Fibroblast of skin of left quadriceps (primary cell): ENCODE measurements at regions not wholly inside any gene's neighbourhood (a gene's known extent, or its start where the extent isn't known, plus 50 kb on each side); places are given as distances from the start of the nearest gene placed in this dataset.
"Not testable (repeated sequence)": the region's sequence is repeated elsewhere in the genome, so short reads cannot be mapped to it uniquely, and the experiment has no call there.

Experiments used
- DNase-seq, 2 experiments: peaks; one replicate each; pipeline ENCODE4 v3.0.0-alpha.2; 2013; ENCODE audit warnings: low read depth in 2 of 2

DNA sequence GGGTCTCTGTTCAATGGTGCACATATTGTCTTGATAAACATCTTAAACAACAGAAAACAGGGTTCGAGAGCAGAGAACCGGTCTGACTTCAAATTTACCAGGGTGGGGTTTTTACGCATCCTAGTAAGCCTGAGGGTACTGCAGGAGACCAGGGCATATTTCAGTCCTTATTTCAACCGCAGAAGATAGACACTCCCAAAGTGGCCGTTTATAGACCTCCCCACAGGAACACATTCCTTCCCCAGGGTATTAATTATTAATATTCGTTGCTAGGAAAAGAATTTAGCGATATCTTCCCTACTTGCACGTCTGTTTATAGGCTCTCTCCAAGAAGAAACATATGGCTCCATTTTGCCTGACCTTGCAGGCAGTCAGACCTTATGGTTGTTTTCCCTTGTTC, 1063.2 kb downstream of the DNAJB9 start:
- not testable (repeated sequence) for DNase-seq

DNA sequence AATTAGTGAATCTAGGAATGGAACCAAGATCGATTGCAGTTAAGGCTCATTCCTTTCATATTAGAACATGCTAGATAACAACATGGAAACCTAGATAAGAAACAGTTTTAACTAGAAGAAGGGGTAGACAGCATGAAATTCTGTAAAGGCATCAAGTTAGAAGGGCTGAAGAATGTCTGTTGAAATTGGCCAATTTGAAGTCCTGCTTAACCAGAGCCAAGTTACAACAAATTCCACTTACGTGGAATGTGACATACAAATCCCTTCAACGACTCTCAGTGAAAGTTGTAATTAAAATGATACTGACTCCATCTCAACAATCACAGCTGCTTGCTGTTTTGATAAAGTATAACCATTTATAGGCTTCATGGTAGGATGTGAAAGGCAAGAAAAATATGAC, 1065.7 kb downstream of the DNAJB9 start:
- no peak for DNase-seq

DNA sequence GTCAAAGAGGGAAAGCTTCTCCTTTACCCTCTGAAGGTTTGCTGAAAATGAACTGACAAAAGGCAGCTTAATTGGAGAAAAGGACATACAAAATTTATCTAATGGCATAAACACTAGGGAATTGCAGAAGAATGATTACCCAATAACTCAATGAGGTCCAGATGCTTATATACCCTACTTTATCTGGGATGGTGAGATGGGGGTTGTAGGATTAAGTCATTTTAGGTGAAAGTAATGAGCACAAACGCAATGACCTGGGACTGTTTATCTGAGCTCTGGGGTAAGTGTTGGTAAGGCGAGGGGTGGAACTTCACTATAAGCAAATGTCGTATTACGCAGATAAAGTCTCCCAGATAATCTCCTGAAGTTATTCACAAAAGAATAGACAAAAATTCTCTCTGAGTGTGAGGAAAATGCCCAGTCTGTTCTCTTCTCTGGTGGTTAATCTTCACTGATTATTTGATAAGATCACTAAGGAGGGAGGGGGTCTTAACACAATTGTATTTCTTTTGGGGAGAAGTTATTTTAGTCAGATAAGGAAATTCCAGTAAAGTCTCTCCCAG, 1067.8 kb downstream of the DNAJB9 start:
- DNase-seq, result no peak

DNA sequence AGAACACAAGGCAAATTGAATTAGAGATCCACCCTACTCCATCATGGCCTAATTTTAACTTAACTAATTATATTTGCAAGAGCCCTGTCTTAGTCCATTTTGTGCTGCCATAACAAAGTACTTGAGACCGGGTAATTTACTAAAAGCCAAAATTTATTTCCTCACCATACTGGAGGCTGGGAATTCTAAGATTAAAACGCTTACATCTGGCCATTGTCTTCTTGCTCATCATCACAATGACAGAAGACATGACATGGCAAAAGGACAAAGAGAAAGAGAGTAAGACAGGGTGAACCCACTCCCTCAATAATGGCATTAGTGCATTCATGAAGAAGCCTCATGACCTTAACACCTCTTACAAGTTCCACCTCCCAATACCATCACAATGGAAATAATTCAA, 1068.6 kb downstream of the DNAJB9 start:
- DNase-seq, result no peak

DNA sequence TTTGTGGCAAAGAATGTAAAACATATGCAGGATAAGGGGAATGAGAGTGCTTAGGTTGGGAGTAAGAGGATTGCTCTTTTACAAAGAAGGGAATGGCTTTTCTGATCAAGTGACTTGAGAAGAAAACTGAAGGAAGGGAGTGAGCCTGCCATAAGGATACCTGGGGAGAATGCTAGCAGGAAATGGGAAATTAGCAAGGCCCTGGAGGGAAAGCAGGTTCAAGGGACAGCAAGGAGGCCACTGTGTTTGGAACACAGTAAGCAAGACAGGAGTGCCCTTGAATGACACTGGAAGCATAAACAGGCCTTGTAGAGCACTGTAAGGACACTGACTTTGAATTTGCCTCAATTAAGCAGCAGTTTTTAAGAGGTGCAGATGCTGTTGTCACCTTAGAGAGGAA, 1069.9 kb downstream of the DNAJB9 start:
- DNase-seq, result no peak

DNA sequence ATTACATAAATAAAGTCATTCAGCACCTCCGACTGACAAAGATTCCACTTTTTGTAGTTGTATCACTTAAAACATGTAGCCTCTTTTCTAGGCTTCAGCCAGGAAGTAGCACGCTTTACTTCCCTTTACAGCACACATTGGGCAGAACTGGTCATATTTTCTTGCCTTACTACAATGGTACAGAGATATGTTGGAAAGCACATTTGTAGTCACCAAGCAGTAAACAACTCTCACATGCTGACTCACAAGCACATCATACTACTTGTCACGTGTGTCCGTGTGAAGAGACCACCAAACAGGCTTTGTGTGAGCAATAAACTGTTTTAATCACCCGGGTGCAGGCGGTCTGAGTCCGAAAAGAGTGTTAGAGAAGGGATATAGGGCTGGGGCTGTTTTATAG, 1071.8 kb downstream of the DNAJB9 start:
- DNase-seq, result no peak

DNA sequence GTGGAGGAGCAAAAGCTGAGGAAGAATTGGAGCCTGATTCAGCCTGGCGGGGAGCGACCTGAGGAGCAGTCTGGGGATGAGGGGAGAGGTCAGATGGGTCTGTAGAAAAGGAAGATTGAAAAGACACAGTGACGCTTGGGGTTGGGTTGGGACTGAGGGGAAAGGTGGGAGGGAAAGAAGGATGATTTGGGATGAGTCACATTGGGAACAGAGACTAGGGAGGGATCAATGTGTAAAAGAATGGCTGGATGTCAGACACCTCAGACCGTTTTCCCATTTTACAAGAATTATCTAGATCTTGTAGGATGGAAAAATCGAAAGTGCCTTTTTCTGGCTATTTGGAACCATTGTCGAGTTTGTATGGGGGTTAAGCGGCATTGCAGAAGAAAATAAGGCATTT, 1076.5 kb downstream of the DNAJB9 start:
- no peak for DNase-seq

DNA sequence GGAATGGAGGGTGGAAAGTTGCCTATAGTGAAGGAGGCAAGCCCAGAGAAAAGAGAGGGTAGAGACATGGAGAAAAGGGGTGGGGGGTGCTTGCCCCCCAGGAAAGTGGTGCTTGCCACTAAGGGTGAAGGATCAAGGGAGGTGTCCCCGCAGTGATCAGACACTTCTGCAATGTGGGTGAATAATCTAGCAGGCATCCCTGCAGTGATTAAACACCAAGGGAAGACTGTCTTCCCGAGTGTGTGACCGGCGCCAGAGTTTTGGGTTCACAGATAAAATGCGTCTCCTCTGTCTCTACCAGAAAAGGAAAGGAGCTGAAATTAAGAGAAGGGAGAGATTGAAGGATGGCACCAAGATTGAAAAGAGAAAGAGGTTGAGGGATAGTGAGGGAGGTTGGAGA, 1076.9 kb downstream of the DNAJB9 start:
- not testable (repeated sequence) for DNase-seq

DNA sequence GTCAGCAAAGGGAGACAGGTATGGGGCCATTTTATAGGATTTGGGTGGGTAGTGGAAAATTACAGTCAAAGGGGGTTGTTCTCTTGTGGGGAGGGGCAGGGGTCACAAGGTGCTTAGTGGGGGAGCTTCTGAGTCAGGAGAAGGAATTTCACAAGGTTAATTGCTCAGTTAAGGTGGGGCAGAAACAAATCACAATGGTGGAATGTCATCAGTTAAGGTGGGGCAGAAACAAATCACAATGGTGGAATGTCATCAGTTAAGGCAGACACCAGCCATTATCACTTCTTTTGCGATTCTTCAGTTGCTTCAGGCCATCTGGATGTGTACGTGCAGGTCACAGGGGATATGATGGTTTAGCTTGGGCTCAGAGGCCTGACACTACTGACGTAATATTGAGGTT, 1077.6 kb downstream of the DNAJB9 start:
- DNase-seq, result not testable (repeated sequence)

DNA sequence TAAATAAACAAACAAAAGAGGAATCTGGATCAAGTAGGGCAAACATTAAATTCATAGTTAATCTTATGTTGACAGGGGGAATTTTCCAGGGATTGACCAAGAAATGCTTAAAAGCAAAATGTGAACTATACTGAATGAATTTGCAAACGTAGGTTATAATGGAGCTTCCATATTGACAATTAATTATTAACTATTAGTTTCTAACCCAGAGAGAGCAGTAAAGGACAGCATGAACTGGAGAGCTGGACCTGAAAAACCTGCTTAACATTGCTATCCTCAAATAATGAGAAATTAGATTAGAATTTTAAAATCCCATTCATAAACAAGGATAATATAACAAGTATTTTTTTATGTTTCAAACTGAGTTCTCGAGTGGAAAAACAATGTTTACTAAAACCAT, 1089.6 kb downstream of the DNAJB9 start:
- no peak for DNase-seq

DNA sequence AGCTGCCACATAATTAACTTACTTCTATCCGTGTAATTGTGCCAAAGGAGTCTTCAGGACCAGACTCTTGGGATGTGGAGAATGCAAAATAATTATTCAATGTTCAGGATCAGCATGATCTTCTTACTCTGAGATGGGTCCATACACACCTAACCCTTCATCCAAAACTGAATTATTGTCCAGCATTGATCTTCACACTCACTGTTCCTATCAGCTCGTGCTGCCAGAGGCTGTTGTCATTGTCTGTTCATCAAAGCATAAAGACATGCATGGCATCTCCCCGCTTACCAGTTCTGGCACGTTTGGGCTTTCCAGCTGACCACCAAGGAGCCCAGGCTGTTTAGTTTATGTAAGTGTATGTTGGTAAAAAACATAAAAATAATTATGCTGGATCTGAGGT, 1090.7 kb downstream of the DNAJB9 start:
- no peak for DNase-seq

DNA sequence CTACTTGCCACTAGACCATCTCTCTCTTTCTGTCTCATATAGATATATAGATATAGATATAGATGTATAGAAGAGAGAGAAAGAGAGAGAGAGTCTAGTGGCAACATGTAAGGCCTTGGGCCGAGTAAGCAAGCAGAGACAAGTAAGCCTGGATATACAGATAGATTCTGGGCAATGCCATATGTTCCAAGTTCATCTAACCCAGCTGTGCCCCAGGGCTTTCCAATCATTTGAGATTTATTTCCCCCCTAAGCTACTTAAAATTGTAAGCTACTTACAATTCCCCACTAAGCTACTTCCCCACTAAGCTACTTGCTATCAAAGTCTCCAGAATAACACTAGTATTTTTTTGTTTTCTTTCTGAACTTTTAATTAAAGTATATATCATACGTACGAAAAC, 1094.1 kb downstream of the DNAJB9 start:
- no peak for DNase-seq

DNA sequence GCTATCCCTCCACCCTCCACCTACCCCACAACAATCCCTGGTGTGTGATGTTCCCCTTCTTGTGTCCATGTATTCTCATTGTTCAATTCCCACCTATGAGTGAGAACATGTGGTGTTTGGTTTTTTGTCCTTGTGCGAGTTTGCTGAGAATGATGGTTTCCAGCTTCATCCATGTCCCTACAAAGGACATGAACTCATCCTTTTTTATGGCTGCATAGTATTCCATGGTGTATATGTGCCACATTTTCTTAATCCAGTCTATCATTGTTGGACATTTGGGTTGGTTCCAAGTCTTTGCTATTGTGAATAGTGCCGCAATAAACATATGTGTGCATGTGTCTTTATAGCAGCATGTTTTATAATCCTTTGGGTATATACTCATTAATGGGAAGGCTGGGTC, 1117.6 kb downstream of the DNAJB9 start:
- DNase-seq, result not testable (repeated sequence)

DNA sequence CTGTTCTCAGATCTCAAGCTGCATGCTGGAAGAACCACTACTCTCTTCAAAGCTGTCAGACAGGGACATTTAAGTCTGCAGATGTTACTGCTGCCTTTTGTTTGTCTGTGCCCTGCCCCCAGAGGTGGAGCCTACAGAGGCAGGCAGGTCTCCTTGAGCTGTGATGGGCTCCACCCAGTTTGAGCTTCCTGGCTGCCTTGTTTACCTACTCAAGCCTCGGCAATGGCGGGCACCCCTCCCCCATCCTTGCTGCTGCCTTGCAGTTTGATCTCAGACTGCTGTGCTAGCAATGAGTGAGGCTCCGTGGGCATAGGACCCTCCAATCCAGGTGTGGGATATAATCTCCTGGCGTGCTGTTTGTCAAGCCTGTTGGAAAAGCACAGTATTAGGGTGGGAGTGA, 1122.9 kb downstream of the DNAJB9 start:
- not testable (repeated sequence) for DNase-seq

DNA sequence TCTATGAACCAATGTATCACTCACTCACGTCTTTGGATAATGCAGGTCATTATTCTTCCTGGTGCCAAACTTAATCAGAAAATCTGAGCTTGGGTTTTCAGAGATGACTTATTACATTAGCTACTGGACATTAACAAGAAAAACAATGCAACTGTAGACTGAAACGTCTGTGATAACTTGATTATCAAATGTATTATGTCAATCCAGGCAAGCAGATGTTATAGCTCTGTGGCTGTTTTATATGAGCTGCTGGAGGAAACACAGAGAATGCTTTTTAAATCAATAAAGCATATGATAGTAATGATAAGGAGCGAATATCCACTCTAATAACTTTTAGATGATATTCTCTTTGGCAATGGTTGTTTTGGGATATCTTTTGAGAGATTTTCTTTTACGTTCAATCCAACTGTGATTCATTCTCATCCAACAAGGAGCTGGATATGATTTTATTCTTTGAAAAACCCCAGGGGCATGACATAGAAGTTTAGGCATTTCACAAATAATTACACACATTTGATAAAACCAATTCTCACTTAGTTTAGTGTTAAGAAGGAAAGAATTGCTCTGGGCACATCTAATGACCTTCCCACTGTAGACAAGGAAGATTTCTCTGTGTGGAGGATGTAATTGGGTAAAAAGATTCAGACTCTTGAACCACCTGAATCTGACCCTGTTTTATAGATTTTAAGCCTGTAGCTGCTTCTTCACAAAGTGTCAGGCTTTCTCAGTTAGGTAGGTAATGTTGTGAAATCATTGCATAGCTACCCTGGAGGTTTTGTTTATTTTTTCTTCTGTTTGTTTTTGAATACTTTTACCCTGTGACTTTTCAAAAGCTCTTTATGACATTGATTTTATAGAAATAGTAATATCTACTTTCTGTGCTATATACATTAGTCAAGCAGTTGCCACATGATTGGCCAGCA, 1124.7 kb downstream of the DNAJB9 start:
- no peak for DNase-seq

DNA sequence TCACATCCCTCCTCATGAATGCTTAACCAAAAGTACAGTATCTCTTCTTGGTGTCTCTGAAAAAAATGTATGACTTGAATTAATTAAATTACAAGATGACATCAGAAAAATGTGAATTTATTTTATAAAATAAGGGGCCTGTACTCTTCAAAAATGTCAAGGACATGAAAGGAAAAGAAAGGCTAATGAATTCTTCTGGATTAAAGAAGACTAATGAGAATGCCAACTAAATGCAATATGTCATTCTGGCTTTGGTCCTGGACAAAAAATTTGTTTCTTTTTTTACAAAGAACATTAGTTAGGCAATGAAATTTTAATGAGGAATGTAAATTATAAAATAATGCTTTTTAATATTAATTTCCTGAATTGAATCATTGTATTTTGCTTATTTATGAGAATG, 1125.7 kb downstream of the DNAJB9 start:
- DNase-seq, result no peak

DNA sequence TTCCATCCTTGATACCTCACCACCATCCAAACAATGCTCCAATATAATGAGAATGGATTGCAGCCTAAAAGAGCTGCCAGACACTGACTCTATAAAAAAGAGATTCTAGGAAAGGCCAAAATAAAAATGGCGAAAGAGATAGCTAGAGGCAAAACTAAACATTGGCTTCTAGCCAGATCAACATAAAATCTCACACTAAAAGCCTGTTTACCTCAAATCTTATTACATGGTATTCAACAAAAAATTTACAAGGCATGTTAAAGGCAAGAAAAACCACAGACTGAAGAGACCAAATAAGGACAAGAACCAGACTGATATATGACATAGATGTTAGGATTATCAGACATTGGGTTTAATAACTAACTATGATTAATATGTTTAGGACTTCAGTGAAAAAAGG, 1127.0 kb downstream of the DNAJB9 start:
- no peak for DNase-seq

DNA sequence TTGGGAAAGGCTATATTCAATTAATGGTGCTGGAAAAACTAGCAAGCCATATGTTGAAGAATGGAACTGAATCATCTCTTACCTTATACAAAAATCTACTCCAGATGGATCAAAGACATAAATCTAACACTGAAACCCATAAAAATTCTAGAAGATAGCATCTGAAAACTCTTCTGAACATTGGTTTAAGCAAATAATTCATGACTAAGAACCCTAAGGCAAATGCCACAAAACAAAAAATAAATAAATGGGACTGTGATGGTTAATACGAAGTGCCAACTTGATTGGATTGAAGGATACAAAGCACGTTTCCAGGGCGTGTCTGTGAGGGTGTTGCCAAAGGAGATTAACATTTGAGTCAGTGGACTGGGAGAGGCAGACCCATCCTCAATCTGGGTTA, 1130.0 kb downstream of the DNAJB9 start:
- no peak for DNase-seq

DNA sequence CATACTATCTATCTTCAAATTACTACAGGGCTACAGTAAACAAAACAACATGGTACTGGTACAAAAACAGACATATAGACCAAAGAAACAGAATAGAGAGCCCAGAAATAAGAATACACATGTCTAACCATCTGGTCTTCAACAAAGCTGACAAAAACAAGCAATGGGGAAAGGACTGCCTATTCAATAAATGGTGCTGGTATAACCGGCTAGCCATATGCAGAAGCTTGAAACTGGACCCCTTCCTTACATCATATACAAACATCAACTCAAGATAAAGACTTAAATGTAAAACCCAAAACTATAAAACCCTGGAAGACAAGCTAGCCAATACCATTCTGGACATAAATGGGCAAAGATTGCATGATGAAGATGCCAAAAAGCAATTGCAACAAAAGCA, 1143.7 kb downstream of the DNAJB9 start:
- DNase-seq, result no peak

DNA sequence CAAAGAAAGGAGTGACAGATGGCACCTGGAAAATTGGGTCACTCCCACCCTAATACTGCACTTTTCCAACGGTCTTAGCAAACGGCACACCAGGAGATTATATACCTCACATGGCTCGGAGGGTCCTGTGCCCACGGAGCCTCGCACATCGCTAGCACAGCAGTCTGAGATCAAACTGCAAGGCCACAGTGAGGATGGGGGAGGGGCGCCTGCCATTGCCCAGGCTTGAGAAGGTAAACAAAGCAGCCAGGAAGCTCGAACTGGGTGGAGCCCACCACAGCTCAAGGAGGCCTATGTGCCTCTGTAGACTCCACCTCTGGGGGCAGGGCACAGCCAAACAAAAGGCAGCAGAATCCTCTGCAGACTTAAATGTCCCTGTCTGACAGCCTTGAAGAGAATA, 1149.7 kb downstream of the DNAJB9 start:
- not testable (repeated sequence) for DNase-seq

DNA sequence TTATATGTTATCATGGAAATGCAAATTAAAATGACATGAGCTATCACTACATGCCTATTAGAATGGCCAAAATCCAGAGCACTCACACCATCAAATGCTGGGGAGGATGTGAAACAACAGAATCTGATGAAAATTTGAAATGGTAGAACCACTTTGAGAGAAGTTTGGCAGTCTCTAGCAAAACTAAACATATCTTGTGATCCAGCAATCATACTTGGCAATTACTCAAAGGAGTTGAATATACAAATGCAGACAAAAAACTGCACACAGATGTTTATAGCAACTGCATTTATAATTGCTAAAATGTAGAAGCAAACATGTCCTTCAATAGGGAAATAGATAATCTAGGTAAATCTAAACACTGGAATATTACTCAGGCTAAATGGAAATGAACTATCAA, 1164.9 kb downstream of the DNAJB9 start:
- no peak for DNase-seq

DNA sequence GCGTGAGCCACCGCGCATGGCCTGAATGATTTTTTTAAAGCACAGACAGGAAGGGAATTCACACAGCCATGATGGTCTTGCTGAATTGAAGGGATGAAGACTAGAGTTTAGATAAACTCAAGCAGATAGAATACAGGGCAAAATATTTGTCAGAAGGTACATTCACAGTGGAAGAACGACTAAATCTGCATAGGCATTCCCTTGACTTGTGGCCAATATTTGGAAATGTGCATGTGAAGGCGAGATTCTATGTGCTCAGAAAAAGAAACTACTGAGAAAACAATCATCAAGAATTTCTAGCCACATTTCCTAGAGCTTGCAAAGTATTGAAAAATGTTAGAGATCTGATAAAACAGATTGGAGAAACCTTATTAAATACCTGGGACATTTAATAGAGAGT, 1166.2 kb downstream of the DNAJB9 start:
- DNase-seq, result no peak

DNA sequence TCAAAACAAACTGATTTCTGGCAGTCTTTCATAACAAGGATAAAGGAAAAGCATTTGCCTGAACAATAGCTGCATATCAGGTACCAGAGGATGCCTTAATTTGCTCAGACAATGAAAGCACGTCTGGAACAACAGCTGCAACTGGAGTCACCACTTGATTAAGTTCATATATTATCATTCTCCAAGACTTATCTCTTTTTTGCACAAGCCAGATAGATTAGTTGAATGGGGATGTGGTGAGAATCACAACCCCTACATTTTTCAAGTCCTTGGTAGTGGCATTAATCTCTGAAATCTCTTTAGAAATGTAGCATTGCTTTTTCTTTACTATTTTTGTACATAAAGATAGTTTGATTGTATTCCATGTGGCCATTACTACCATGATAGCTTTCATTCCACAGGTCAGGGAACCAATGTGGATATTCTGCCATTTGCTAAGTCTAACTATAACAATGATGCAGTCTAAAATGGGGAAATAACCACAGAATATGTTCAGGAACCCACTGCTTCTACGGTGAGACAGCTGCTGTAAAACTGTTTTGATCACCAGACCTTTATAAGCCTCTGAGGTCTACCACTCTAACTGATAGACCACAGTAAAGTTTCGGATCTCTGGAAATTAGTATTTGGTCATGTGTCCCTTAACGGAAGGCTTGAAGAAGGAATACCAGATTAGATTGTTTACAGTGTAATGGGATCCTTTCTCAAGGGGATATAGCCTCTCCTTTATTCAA, 1176.2 kb downstream of the DNAJB9 start:
- DNase-seq, result no peak
